ENCODE measurements at regions not wholly inside any gene's neighbourhood (a gene's known extent, or its start where the extent isn't known, plus 50 kb on each side); places are given as distances from the start of the nearest gene placed in this dataset.
A peak's percentile ranks its signal among the peaks of the same experiment; 100 is the strongest.

DNA sequence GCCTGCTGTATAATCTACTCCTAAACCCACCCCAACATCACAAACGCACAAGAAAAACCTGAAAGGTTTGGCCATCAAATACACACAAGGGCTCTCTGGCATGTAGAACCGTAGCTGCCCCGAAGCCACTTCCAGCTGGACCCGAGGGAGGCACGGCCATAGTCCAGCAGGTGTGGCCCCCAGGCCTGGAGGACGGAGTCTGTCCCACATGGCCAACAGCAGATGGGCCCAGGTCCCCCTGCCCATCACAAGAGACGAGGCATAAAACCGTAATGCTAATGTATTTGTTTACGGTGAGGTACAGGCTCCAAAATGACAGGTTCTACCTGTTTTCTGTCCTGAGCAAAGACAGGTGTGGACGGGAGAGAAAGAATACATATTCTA is 234.2 kb downstream of the SYK start:
- intact Hi-C loops (cut with micrococcal nuclease; ENCODE audit: unreplicated experiment), result loop anchor here (10.0 kb wide), 2 partner anchors 159 to 639 kb away; no protein-coding TSS in a partner anchor
- DNase-seq, result no peak
- CTCF ChIA-PET, result interaction anchor here (1.6 kb wide), 1 partner anchor 11 kb away, joined by 3 read pairs; no protein-coding TSS in a partner anchor
- Mint-ChIP-seq H3K4me3 (ENCODE audit: low read depth, unreplicated experiment) (no peak overlapping the region), H3K9me3 (ENCODE audit: low read depth, unreplicated experiment) (no peaks in the 10 kb centered on the region), H3K27ac (ENCODE audit: unreplicated experiment) (no peak overlapping the region), H3K4me1 (ENCODE audit: low read depth, unreplicated experiment) (peaks cover 32% of the 10 kb centered on the region), H3K36me3 (ENCODE audit: insufficient read depth, unreplicated experiment) (peaks cover 10% of the 10 kb centered on the region), H3K27me3 (ENCODE audit: unreplicated experiment) (no peaks in the 10 kb centered on the region)
- no TSS peak for BruUV-seq (replicated peaks)
- TF ChIP-seq CTCF (IDR thresholded peaks at IDR 0.05; ENCODE audit: unreplicated experiment), result no peak

GRCh38 chr9:91036356-91036755 is 234.7 kb downstream of the SYK start:
- CTCF ChIA-PET, result interaction anchor here (0.9 to 1.6 kb wide), 2 partner anchors 12 to 35 kb away, joined by 3 read pairs; no protein-coding TSS in a partner anchor
- no peak overlapping the region for H3K4me3 Mint-ChIP-seq (ENCODE audit: low read depth, unreplicated experiment)
- peaks cover 10% of the 10 kb centered on the region for H3K36me3 Mint-ChIP-seq (ENCODE audit: insufficient read depth, unreplicated experiment)
- no peaks in the 10 kb centered on the region for H3K9me3 Mint-ChIP-seq (ENCODE audit: low read depth, unreplicated experiment)
- H3K4me1 Mint-ChIP-seq (ENCODE audit: low read depth, unreplicated experiment), result peaks cover 32% of the 10 kb centered on the region
- TF ChIP-seq CTCF (IDR thresholded peaks at IDR 0.05; ENCODE audit: unreplicated experiment), result no peak
- no peaks in the 10 kb centered on the region for H3K27me3 Mint-ChIP-seq (ENCODE audit: unreplicated experiment)
- H3K27ac Mint-ChIP-seq (ENCODE audit: unreplicated experiment), result no peak overlapping the region
- DNase-seq, result no peak
- intact Hi-C loops (cut with micrococcal nuclease; ENCODE audit: unreplicated experiment), result loop anchor here (10.0 kb wide), 2 partner anchors 158 to 638 kb away; no protein-coding TSS in a partner anchor
- BruUV-seq (replicated peaks), result no TSS peak

GRCh38 chr9:91036826-91037510 is 235.3 kb downstream of the SYK start:
- H3K9me3 Mint-ChIP-seq (ENCODE audit: low read depth, unreplicated experiment), result no peaks in the 10 kb centered on the region
- H3K27me3 Mint-ChIP-seq (ENCODE audit: unreplicated experiment), result no peaks in the 10 kb centered on the region
- DNase-seq, result peak; percentile 79
- peak; percentile 47 for TF ChIP-seq CTCF (IDR thresholded peaks at IDR 0.05; ENCODE audit: unreplicated experiment)
- peak overlapping the region; percentile 40 for H3K4me3 Mint-ChIP-seq (ENCODE audit: low read depth, unreplicated experiment)
- intact Hi-C loops (cut with micrococcal nuclease; ENCODE audit: unreplicated experiment), result loop anchor here (1.0 to 10.0 kb wide), 3 partner anchors 158 to 638 kb away; no protein-coding TSS in a partner anchor
- CTCF ChIA-PET, result interaction anchor here (0.6 to 1.7 kb wide), 5 partner anchors 35 to 396 kb away, joined by 3 to 4 read pairs (median 3); no protein-coding TSS in a partner anchor
- H3K27ac Mint-ChIP-seq (ENCODE audit: unreplicated experiment), result peak overlapping the region; percentile 90
- BruUV-seq (replicated peaks), result no TSS peak
- H3K36me3 Mint-ChIP-seq (ENCODE audit: insufficient read depth, unreplicated experiment), result peaks cover 10% of the 10 kb centered on the region
- peaks cover 32% of the 10 kb centered on the region for H3K4me1 Mint-ChIP-seq (ENCODE audit: low read depth, unreplicated experiment)

DNA sequence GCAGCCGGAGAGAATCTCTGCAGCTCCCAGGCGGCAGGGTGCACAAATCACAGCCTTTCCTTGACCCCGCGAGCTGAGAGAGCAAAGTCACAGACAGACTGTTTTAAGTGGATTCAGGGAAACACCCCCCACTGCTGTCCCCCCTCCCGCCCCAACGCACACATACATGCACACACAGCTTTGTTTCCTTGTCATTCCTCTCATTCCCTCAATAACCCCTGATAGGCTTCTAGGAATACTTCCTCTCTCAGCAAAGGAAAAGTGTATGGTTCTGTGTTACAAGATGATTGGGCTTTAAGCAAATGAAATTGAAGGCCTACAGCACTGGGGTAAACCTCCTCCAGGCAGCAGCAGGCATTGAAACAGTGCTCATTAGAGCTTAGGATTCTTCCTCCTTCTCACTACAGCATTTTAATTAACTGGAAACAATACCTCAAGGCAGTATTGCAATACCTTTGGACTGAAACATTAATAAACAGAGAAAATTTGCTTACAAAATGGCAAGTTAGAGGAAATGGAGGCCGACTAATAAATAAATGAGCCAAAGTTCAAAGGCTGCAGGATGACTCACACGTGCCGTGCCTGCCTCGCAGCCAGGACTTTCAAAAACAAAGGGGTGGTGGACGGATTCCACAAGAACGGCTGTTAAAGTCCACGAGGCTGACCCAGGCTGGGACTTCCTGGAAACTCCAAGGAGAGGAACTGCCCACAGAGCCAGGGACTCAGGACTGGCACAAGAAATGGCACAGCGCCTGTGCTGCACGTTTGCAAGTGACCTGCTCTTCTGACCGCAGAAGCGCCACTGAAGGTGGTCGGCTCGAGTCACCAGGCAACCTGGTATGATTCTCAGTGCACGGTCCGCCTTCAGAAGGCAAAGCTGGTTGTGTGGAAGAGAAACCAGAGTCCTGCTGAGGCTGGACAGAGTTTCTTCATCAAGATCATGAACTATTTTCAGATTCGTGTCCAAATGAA is 236.2 kb downstream of the SYK start:
- H3K27me3 Mint-ChIP-seq (ENCODE audit: unreplicated experiment), result no peaks in the 10 kb centered on the region
- H3K4me1 Mint-ChIP-seq (ENCODE audit: low read depth, unreplicated experiment), result peaks cover 32% of the 10 kb centered on the region
- peak overlapping the region; percentile 40 for H3K4me3 Mint-ChIP-seq (ENCODE audit: low read depth, unreplicated experiment)
- CTCF ChIA-PET, result interaction anchor here (0.6 to 1.7 kb wide), 5 partner anchors 34 to 395 kb away, joined by 3 to 4 read pairs (median 3); no protein-coding TSS in a partner anchor
- no peaks in the 10 kb centered on the region for H3K9me3 Mint-ChIP-seq (ENCODE audit: low read depth, unreplicated experiment)
- H3K36me3 Mint-ChIP-seq (ENCODE audit: insufficient read depth, unreplicated experiment), result peaks cover 10% of the 10 kb centered on the region
- intact Hi-C loops (cut with micrococcal nuclease; ENCODE audit: unreplicated experiment), result loop anchor here (1.0 to 10.0 kb wide), 3 partner anchors 157 to 637 kb away; no protein-coding TSS in a partner anchor
- H3K27ac Mint-ChIP-seq (ENCODE audit: unreplicated experiment), result peak overlapping the region; percentile 90
- peak; percentile 58 for DNase-seq
- no TSS peak for BruUV-seq (replicated peaks)
- no peak for TF ChIP-seq CTCF (IDR thresholded peaks at IDR 0.05; ENCODE audit: unreplicated experiment)

All from Calu3 (cell line).